ENCODE measurements at regions not wholly inside any gene's neighbourhood (a gene's known extent, or its start where the extent isn't known, plus 50 kb on each side); places are given as distances from the start of the nearest gene placed in this dataset.

DNA sequence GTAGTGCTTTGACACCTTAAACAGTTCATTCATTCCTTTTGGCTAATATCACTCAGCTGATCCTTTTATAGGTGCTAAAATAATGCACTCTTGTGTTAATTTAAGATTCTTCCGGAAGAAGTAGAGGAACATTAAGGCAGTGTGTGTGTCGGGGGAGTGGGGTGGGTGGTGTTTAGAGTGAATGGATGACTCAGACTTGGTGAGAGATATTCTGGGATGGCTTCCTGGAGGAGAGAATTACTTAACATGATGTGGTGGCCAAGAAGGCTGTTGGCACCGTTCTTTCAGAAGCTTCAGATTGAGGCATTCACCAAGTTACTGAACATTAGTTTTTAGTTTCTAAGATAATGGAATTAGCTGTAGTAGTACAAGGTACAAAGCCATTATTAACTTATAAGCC is 125.6 kb upstream of the ROPN1 start:
- 82 to 83% methylated on average over 2 of the region's 3 CpGs for WGBS, 2 experiments (ENCODE audit: insufficient coverage in 2 of 2)
- Histone ChIP-seq H3K9me3 (ENCODE audit: control insufficient read depth, low read length) (no peaks in the 10 kb centered on the region), H3K36me3 (ENCODE audit: control insufficient read depth, insufficient read depth, low read length) (no peaks in the 10 kb centered on the region), H3K4me3 (ENCODE audit: extremely low read depth, insufficient read depth, low read length, poor library complexity, severe bottlenecking) (no peak overlapping the region), H3K4me1 (ENCODE audit: control insufficient read depth, insufficient read depth, low read length, poor library complexity, severe bottlenecking) (peaks cover 14% of the 10 kb centered on the region), H3K27ac (ENCODE audit: low read depth, low read length, severe bottlenecking) (no peak overlapping the region)

DNA sequence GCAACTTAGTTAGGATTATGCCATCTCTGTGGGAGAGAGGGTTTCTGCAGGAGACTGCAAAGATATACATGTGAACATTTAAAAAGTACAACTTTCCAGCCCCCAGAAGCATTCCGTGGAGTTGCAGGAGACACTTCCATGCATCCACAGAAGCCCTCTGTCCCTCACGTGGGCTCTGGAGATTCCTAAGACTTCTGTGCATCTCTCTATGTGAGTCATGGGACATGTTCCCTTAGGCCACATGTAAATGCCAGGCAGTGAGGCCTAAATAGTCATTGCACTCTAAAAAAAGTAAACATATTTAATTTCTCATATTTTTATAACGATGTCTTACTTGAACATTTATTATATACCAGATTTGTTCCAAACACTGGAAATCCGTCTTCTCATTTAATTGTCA is 126.5 kb upstream of the ROPN1 start:
- no peak overlapping the region for H3K4me3 ChIP-seq (ENCODE audit: extremely low read depth, insufficient read depth, low read length, poor library complexity, severe bottlenecking)
- WGBS, 2 experiments (ENCODE audit: insufficient coverage in 2 of 2) = 93 to 94% methylated on average over 3 to 4 of the region's 4 CpGs
- H3K36me3 ChIP-seq (ENCODE audit: control insufficient read depth, insufficient read depth, low read length) = no peaks in the 10 kb centered on the region
- no peaks in the 10 kb centered on the region for H3K9me3 ChIP-seq (ENCODE audit: control insufficient read depth, low read length)
- H3K27ac ChIP-seq (ENCODE audit: low read depth, low read length, severe bottlenecking) = no peak overlapping the region
- H3K4me1 ChIP-seq (ENCODE audit: control insufficient read depth, insufficient read depth, low read length, poor library complexity, severe bottlenecking) = peaks cover 14% of the 10 kb centered on the region

- Histone ChIP-seq H3K9me3 (ENCODE audit: control insufficient read depth, low read length) (no peaks in the 10 kb centered on the region), H3K27ac (ENCODE audit: low read depth, low read length, severe bottlenecking) (no peak overlapping the region), H3K36me3 (ENCODE audit: control insufficient read depth, insufficient read depth, low read length) (no peaks in the 10 kb centered on the region), H3K4me3 (ENCODE audit: extremely low read depth, insufficient read depth, low read length, poor library complexity, severe bottlenecking) (no peak overlapping the region), H3K4me1 (ENCODE audit: control insufficient read depth, insufficient read depth, low read length, poor library complexity, severe bottlenecking) (peaks cover 14% of the 10 kb centered on the region)
- 75 to 85% methylated on average over 3 to 4 of the region's 4 CpGs for WGBS, 2 experiments (ENCODE audit: insufficient coverage in 2 of 2)
Measured at GRCh38 chr3:124119056-124119716, 127.3 kb upstream of the ROPN1 start.

GRCh38 chr3:124121379-124122312 is 129.7 kb upstream of the ROPN1 start:
- H3K4me1 ChIP-seq (ENCODE audit: control insufficient read depth, insufficient read depth, low read length, poor library complexity, severe bottlenecking) = peaks cover 14% of the 10 kb centered on the region
- WGBS, 2 experiments (ENCODE audit: insufficient coverage in 2 of 2) = 82% methylated on average over 1 of the region's 1 CpG; no CpG with 5 or more reads in 1 of the 2 experiments

GRCh38 chr3:124125315-124125714 is 133.4 kb upstream of the ROPN1 start:
- WGBS, 2 experiments (ENCODE audit: insufficient coverage in 2 of 2) = no CpG with 5 or more reads among the region's 1 CpG
- Histone ChIP-seq H3K9me3 (ENCODE audit: control insufficient read depth, low read length) (no peaks in the 10 kb centered on the region), H3K4me3 (ENCODE audit: extremely low read depth, insufficient read depth, low read length, poor library complexity, severe bottlenecking) (no peak overlapping the region), H3K36me3 (ENCODE audit: control insufficient read depth, insufficient read depth, low read length) (no peaks in the 10 kb centered on the region), H3K4me1 (ENCODE audit: control insufficient read depth, insufficient read depth, low read length, poor library complexity, severe bottlenecking) (no peaks in the 10 kb centered on the region), H3K27ac (ENCODE audit: low read depth, low read length, severe bottlenecking) (no peak overlapping the region)

More at GRCh38 chr3:124121379-124122312, 129.7 kb upstream of the ROPN1 start:
- Histone ChIP-seq H3K4me3 (ENCODE audit: extremely low read depth, insufficient read depth, low read length, poor library complexity, severe bottlenecking) (no peak overlapping the region), H3K36me3 (ENCODE audit: control insufficient read depth, insufficient read depth, low read length) (no peaks in the 10 kb centered on the region), H3K9me3 (ENCODE audit: control insufficient read depth, low read length) (no peaks in the 10 kb centered on the region), H3K27ac (ENCODE audit: low read depth, low read length, severe bottlenecking) (no peak overlapping the region)

- no peaks in the 10 kb centered on the region for H3K9me3 ChIP-seq (ENCODE audit: control insufficient read depth, low read length)
- WGBS, 2 experiments (ENCODE audit: insufficient coverage in 2 of 2) = no CpG with 5 or more reads among the region's 1 CpG
- no peaks in the 10 kb centered on the region for H3K36me3 ChIP-seq (ENCODE audit: control insufficient read depth, insufficient read depth, low read length)
- no peak overlapping the region for H3K27ac ChIP-seq (ENCODE audit: low read depth, low read length, severe bottlenecking)
- no peaks in the 10 kb centered on the region for H3K4me1 ChIP-seq (ENCODE audit: control insufficient read depth, insufficient read depth, low read length, poor library complexity, severe bottlenecking)
- H3K4me3 ChIP-seq (ENCODE audit: extremely low read depth, insufficient read depth, low read length, poor library complexity, severe bottlenecking) = no peak overlapping the region
Measured at GRCh38 chr3:124126436-124127023, 134.6 kb upstream of the ROPN1 start.

GRCh38 chr3:124131158-124131557 is 139.2 kb upstream of the ROPN1 start:
- H3K27ac ChIP-seq (ENCODE audit: low read depth, low read length, severe bottlenecking) = no peak overlapping the region
- no peaks in the 10 kb centered on the region for H3K4me1 ChIP-seq (ENCODE audit: control insufficient read depth, insufficient read depth, low read length, poor library complexity, severe bottlenecking)
- no peaks in the 10 kb centered on the region for H3K9me3 ChIP-seq (ENCODE audit: control insufficient read depth, low read length)
- H3K4me3 ChIP-seq (ENCODE audit: extremely low read depth, insufficient read depth, low read length, poor library complexity, severe bottlenecking) = no peak overlapping the region
- H3K36me3 ChIP-seq (ENCODE audit: control insufficient read depth, insufficient read depth, low read length) = no peaks in the 10 kb centered on the region

DNA sequence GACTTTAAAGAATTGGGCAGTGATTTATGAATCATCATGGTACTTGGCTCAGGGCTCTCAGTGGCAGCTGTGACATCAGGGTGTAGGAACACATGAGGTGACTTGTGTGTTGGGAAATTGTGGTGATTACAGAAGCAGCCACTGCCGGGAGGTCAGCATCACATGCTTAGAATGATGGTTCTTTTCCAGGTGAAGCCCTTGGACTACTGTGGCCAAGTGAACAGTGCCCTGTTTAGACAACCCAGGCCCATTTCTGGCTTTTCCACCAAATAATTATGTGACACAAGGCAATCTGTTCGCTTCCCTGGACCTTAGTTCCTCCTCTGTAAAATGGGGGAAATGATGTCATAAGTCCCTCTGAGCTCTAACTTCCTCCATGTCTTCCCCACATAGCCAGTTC is 139.7 kb upstream of the ROPN1 start:
- Histone ChIP-seq H3K36me3 (ENCODE audit: control insufficient read depth, insufficient read depth, low read length) (no peaks in the 10 kb centered on the region), H3K9me3 (ENCODE audit: control insufficient read depth, low read length) (no peaks in the 10 kb centered on the region), H3K27ac (ENCODE audit: low read depth, low read length, severe bottlenecking) (no peak overlapping the region), H3K4me3 (ENCODE audit: extremely low read depth, insufficient read depth, low read length, poor library complexity, severe bottlenecking) (no peak overlapping the region), H3K4me1 (ENCODE audit: control insufficient read depth, insufficient read depth, low read length, poor library complexity, severe bottlenecking) (no peaks in the 10 kb centered on the region)
- 100% methylated on average over 1 of the region's 2 CpGs; no CpG with 5 or more reads in 1 of the 2 experiments for WGBS, 2 experiments (ENCODE audit: insufficient coverage in 2 of 2)

GRCh38 chr3:124132813-124133212 is 140.9 kb upstream of the ROPN1 start:
- 80% methylated on average over 1 of the region's 2 CpGs; no CpG with 5 or more reads in 1 of the 2 experiments for WGBS, 2 experiments (ENCODE audit: insufficient coverage in 2 of 2)
- no peak overlapping the region for H3K27ac ChIP-seq (ENCODE audit: low read depth, low read length, severe bottlenecking)
- no peaks in the 10 kb centered on the region for H3K36me3 ChIP-seq (ENCODE audit: control insufficient read depth, insufficient read depth, low read length)

GRCh38 chr3:124133366-124133940 is 141.5 kb upstream of the ROPN1 start:
- 87 to 94% methylated on average over 3 to 5 of the region's 6 CpGs for WGBS, 2 experiments (ENCODE audit: insufficient coverage in 2 of 2)
- Histone ChIP-seq H3K27ac (ENCODE audit: low read depth, low read length, severe bottlenecking) (no peak overlapping the region), H3K9me3 (ENCODE audit: control insufficient read depth, low read length) (no peaks in the 10 kb centered on the region), H3K4me3 (ENCODE audit: extremely low read depth, insufficient read depth, low read length, poor library complexity, severe bottlenecking) (no peak overlapping the region), H3K36me3 (ENCODE audit: control insufficient read depth, insufficient read depth, low read length) (no peaks in the 10 kb centered on the region), H3K4me1 (ENCODE audit: control insufficient read depth, insufficient read depth, low read length, poor library complexity, severe bottlenecking) (no peaks in the 10 kb centered on the region)

More at GRCh38 chr3:124132813-124133212, 140.9 kb upstream of the ROPN1 start:
- Histone ChIP-seq H3K4me3 (ENCODE audit: extremely low read depth, insufficient read depth, low read length, poor library complexity, severe bottlenecking) (no peak overlapping the region), H3K9me3 (ENCODE audit: control insufficient read depth, low read length) (no peaks in the 10 kb centered on the region), H3K4me1 (ENCODE audit: control insufficient read depth, insufficient read depth, low read length, poor library complexity, severe bottlenecking) (no peaks in the 10 kb centered on the region)

All from mesodermal cell (in vitro differentiated cells).